Inflammatory macrophage treated with lipopolysaccharide for 1 hour (primary cell): ENCODE measurements at regions not wholly inside any gene's neighbourhood (a gene's known extent, or its start where the extent isn't known, plus 50 kb on each side); places are given as distances from the start of the nearest gene placed in this dataset.
"Not testable (repeated sequence)": the region's sequence is repeated elsewhere in the genome, so short reads cannot be mapped to it uniquely, and the experiment has no call there.

Experiments
- DNase-seq, 2 donors: peaks; one replicate each; pipeline ENCODE4 v3.0.0-alpha.2; 2020 to 2022

GRCh38 chr14:59123975-59124374 lies 64.5 kb upstream of the DAAM1 start:
- DNase-seq: no peak

DNA sequence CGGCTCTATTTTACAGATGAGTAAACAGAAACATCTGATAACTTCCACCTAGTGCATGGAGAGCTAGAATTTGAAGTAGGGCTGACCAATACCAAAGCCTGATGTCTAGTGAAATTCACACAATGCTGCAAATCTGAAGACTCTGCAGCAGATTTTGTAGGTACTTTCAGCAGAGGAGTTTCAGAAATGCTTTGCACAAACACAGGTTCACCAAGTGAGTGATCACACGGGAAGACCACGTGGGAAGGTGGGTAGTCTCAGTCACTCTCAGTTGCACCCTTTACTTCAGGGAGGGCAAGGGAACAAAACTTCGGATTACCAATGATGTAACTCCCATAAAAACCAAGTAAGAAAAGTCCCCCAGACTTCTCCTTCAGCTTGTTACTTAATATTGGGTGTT lies 63.3 kb upstream of the DAAM1 start:
- no peak for DNase-seq

DNA sequence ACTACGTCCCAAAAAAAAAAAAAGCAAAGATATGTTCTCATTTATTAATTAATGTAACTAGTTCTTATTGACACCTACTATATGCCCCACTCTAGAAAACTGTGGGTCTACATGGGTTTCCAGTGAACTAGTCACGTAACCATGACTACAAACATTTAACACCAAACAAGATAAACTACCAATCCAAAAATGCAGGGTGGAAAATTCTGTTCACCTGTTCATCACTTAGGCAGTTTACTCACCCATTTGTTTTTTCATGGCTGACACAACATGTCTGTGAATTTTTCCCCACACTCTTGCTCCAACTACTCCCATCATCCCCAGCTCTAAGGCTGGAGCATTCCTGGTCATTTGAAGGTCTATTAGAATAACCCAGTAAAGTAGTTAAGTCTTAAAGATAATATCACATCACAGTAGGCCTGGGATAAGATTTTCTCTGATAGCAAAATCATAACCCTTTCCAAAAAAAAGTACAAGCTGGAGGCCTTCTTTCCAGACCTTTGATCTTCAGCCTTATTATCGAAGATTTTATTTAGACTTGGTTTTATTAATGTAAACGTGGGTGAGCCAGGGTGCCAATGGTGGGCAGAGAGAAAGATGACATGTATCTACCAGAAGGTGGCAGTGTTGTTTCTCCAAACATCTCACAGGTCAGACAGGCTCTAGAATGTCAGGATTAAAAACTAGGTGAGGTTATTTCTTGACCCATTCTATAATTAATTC lies 61.6 kb upstream of the DAAM1 start:
- peak; percentile 33 to 76 for DNase-seq

DNA sequence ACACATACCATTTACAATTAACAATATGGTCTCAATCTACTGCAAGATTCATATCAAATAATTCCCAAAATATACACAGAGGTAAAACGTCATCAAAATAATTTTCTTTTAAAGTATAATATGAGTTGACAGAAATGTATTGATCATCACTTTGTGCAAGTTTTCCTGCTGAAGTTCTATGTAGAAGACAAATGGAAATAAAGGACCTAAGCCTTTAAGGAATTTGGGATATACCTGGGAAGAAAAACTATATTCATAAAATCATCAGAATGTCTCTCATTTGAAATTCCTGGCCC lies 61.1 kb upstream of the DAAM1 start:
- DNase-seq: no peak

DNA sequence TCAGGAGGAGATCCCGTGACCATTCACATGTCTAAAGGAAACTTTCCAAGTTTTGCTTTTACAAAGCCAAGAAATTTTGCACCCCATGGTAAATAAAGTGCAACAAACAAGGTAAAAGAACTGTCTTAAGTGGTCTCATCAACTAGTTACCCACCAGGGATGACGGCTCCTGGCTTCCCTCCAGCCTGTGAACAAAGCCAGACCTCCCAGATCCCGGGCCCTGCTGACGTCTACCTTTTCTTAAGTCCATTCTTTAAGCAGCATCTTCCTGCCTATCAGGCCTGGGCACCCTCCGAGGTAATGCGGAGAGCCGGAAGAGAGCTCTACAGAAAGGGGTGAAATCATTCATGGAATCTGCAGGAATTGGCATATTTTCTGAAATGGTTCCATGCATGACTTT lies 58.0 kb upstream of the DAAM1 start:
- DNase-seq: no peak

DNA sequence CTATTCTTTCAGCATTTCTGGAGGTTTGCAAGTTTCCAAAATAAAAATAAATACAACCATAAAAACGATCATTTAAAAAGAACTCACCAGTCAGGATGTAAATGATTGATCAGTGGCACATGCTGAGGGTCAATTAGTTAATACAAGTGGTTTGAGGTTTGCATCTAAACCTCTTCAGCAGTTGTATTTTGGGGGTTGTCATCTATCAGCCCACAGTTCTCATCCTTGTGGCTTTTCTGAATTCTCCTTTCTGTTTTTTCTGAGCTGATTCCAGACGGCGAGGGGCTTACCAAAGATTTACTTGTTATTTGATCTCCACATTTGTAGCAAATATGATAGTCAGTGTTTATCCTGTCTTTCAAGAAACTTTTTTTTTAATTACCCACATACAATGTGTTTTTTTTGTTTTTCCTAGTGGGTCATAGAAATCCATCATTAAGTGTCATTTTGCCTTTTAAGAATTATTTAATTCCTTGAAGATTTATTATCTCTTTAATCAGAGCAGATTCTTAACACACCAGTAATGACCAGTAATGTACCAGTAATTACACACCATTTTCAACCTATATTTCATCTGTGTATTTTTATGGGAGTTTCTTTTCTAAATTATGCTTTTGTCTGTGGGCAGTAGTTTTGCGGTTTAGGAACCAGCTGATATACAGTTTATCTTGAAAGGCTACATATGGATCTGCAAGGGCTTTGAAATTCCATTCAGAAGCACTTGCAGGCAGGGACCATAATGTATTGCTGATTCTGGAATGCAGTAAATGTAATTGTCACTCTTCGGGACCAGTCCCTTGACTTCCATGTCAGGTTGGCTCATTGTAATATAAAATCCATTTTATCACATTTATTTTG lies 56.3 kb upstream of the DAAM1 start:
- no peak for DNase-seq

- no peak for DNase-seq
Measured at GRCh38 chr14:59132796-59133494, 55.5 kb upstream of the DAAM1 start.

GRCh38 chr14:59133709-59134108 lies 54.8 kb upstream of the DAAM1 start:
- no peak for DNase-seq

GRCh38 chr14:59134307-59134706 lies 54.2 kb upstream of the DAAM1 start:
- DNase-seq: no peak

- no peak for DNase-seq
Measured at GRCh38 chr14:59137256-59137655, 51.2 kb upstream of the DAAM1 start.

- not testable (repeated sequence) for DNase-seq
Measured at GRCh38 chr14:59138576-59138975, 49.9 kb upstream of the DAAM1 start.
